ENCODE measurements at regions not wholly inside any gene's neighbourhood (a gene's known extent, or its start where the extent isn't known, plus 50 kb on each side); places are given as distances from the start of the nearest gene placed in this dataset.
A peak's percentile ranks its signal among the peaks of the same experiment; 100 is the strongest.

- CTCF ChIA-PET = no interaction called here
- intact Hi-C loops (cut with DNase I, micrococcal nuclease) = no loop called here
Observed at GRCh38 chr13:63693696-63694095, 2278.0 kb upstream of the PCDH20 start.

GRCh38 chr13:63691474-63691873 lies 2275.8 kb upstream of the PCDH20 start:
- intact Hi-C loops (cut with DNase I, micrococcal nuclease) = no loop called here
- DNase-seq = no peak

More at GRCh38 chr13:63693696-63694095, 2278.0 kb upstream of the PCDH20 start:
- no peak overlapping the region for H3K27ac ChIP-seq (ENCODE audit: low read depth in 1 of 2, low read length in 2 of 2)
- no peak overlapping the region for H3K27ac Mint-ChIP-seq
- H3K27me3 ChIP-seq (ENCODE audit: control insufficient read depth in 1 of 2, insufficient read depth in 2 of 2, low read length in 2 of 2) = no peaks in the 10 kb centered on the region
- ATAC-seq (ENCODE audit: poor library complexity) (no peak), DNase-seq (peak in 1 of 14 experiments; percentile 2)
- H3K4me1 ChIP-seq (ENCODE audit: insufficient read depth, low read length) = no peaks in the 10 kb centered on the region
- H3K4me1 Mint-ChIP-seq (ENCODE audit: low read depth) = no peaks in the 10 kb centered on the region
- H3K9me3 ChIP-seq (ENCODE audit: control insufficient read depth in 1 of 2, insufficient read depth in 1 of 2, low read length in 2 of 2) = peaks cover 0 to 6% of the 10 kb centered on the region in 2 experiments
- H3K4me3 ChIP-seq (ENCODE audit: low read length) = no peak overlapping the region
- POLR2A ChIA-PET = no interaction called here
- no peak overlapping the region for H3K4me3 Mint-ChIP-seq
- H3K36me3 Mint-ChIP-seq (ENCODE audit: low read depth) = no peaks in the 10 kb centered on the region
- peaks cover 5% of the 10 kb centered on the region for H3K9me3 Mint-ChIP-seq
- no peaks in the 10 kb centered on the region for H3K27me3 Mint-ChIP-seq
- TF ChIP-seq, protein P1, sequence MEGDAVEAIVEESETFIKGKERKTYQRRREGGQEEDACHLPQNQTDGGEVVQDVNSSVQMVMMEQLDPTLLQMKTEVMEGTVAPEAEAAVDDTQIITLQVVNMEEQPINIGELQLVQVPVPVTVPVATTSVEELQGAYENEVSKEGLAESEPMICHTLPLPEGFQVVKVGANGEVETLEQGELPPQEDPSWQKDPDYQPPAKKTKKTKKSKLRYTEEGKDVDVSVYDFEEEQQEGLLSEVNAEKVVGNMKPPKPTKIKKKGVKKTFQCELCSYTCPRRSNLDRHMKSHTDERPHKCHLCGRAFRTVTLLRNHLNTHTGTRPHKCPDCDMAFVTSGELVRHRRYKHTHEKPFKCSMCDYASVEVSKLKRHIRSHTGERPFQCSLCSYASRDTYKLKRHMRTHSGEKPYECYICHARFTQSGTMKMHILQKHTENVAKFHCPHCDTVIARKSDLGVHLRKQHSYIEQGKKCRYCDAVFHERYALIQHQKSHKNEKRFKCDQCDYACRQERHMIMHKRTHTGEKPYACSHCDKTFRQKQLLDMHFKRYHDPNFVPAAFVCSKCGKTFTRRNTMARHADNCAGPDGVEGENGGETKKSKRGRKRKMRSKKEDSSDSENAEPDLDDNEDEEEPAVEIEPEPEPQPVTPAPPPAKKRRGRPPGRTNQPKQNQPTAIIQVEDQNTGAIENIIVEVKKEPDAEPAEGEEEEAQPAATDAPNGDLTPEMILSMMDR (IDR thresholded peaks at IDR 0.05) = no peak
- no peaks in the 10 kb centered on the region for H3K36me3 ChIP-seq (ENCODE audit: insufficient read depth, low read length)

GRCh38 chr13:63690672-63691071 lies 2275.0 kb upstream of the PCDH20 start:
- no peak for ATAC-seq (ENCODE audit: poor library complexity)
- Histone ChIP-seq H3K27ac (ENCODE audit: low read depth in 1 of 2, low read length in 2 of 2) (no peak overlapping the region), H3K4me3 (ENCODE audit: low read length) (no peak overlapping the region), H3K4me1 (ENCODE audit: insufficient read depth, low read length) (no peaks in the 10 kb centered on the region), H3K9me3 (ENCODE audit: control insufficient read depth in 1 of 2, insufficient read depth in 1 of 2, low read length in 2 of 2) (peaks cover 0 to 11% of the 10 kb centered on the region in 2 experiments), H3K36me3 (ENCODE audit: insufficient read depth, low read length) (no peaks in the 10 kb centered on the region), H3K27me3 (ENCODE audit: control insufficient read depth in 1 of 2, insufficient read depth in 2 of 2, low read length in 2 of 2) (no peaks in the 10 kb centered on the region)
- no peak for DNase-seq
- no peaks in the 10 kb centered on the region for H3K27me3 Mint-ChIP-seq
- H3K4me1 Mint-ChIP-seq (ENCODE audit: low read depth) = no peaks in the 10 kb centered on the region
- H3K9me3 Mint-ChIP-seq = peaks cover 5% of the 10 kb centered on the region
- ChIA-PET POLR2A (no interaction called here), CTCF (no interaction called here)
- no peak overlapping the region for H3K4me3 Mint-ChIP-seq
- H3K36me3 Mint-ChIP-seq (ENCODE audit: low read depth) = no peaks in the 10 kb centered on the region
- intact Hi-C loops (cut with DNase I, micrococcal nuclease) = no loop called here
- no peak overlapping the region for H3K27ac Mint-ChIP-seq
- TF ChIP-seq, protein P1 (IDR thresholded peaks at IDR 0.05) = no peak

More at GRCh38 chr13:63691474-63691873, 2275.8 kb upstream of the PCDH20 start:
- CTCF ChIA-PET = no interaction called here
- Mint-ChIP-seq H3K4me3 (no peak overlapping the region), H3K4me1 (ENCODE audit: low read depth) (no peaks in the 10 kb centered on the region), H3K9me3 (peaks cover 5% of the 10 kb centered on the region), H3K27me3 (no peaks in the 10 kb centered on the region), H3K27ac (no peak overlapping the region), H3K36me3 (ENCODE audit: low read depth) (no peaks in the 10 kb centered on the region)
- no peak for ATAC-seq (ENCODE audit: poor library complexity)
- Histone ChIP-seq H3K9me3 (ENCODE audit: control insufficient read depth in 1 of 2, insufficient read depth in 1 of 2, low read length in 2 of 2) (peaks cover 0 to 11% of the 10 kb centered on the region in 2 experiments), H3K27me3 (ENCODE audit: control insufficient read depth in 1 of 2, insufficient read depth in 2 of 2, low read length in 2 of 2) (no peaks in the 10 kb centered on the region), H3K4me3 (ENCODE audit: low read length) (no peak overlapping the region), H3K27ac (ENCODE audit: low read depth in 1 of 2, low read length in 2 of 2) (no peak overlapping the region), H3K4me1 (ENCODE audit: insufficient read depth, low read length) (no peaks in the 10 kb centered on the region), H3K36me3 (ENCODE audit: insufficient read depth, low read length) (no peaks in the 10 kb centered on the region)
- POLR2A ChIA-PET = no interaction called here
- TF ChIP-seq, protein P1 (IDR thresholded peaks at IDR 0.05) = no peak
